T47D (cell line): ENCODE measurements at regions not wholly inside any gene's neighbourhood (a gene's known extent, or its start where the extent isn't known, plus 50 kb on each side); places are given as distances from the start of the nearest gene placed in this dataset.

ENCODE experiments used
- DNase-seq, 2 experiments: peaks; one replicate each; pipeline versions ENCODE4 v3.0.0 to v3.0.0-alpha.2; 2011 to 2012; ENCODE audit warnings: low read depth in 1 of 2, low spot score in 1 of 2
- JUND ChIP-seq: IDR thresholded peaks from 2 replicates; pipeline ENCODE4 v1.6.1; 2012; ENCODE audit warnings: low read depth
- in situ Hi-C: cut with HindIII; loops from 2 replicates; pipeline ENCODE4 v1.10.0; 2016; ENCODE audit warnings: low sequenced_read_pairs, low pct_unique_long_range_greater_than_20kb

DNA sequence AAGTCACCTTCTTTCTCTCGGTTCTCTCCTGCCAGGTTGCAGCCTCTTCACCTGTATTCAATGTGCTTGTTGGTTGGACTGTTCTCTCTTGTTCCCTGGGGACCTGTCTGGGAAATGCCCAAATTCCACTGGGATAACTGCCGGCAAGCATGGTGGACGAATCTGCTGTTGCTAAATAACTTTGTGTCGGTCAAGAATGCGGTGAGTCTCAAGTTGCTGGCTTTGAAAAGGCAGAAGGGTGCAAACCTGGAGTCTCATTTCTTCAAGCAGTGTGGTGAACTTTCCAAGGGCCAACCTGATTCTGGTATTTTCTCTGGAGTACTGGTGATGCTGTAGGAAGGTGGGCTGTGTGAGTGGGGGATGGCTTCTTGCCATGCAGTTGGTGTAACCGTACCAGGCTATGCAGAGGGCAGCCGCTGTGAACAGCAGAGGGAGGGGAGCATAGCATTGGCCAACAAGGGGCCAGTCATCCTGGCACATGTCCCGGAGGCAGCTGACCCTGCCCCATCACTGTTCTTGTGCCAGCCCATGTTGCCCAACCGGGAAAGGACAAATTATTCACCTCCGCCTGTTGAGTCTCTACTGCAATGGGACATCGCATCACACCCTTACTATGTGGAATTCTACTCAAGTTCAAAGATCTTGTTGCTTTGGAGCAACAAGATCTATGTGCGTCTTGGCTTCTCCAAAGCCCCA is 88.1 kb upstream of the SEC11C start:
- no peak for TF ChIP-seq JUND
- in situ Hi-C loops: no loop called here
- DNase-seq: no peak

- DNase-seq: peak; percentile 12 to 96
- TF ChIP-seq JUND: peak; percentile 99
- in situ Hi-C loops: no loop called here
These were observed 86.5 kb upstream of the SEC11C start for GRCh38 chr18:59052965-59053820.

DNA sequence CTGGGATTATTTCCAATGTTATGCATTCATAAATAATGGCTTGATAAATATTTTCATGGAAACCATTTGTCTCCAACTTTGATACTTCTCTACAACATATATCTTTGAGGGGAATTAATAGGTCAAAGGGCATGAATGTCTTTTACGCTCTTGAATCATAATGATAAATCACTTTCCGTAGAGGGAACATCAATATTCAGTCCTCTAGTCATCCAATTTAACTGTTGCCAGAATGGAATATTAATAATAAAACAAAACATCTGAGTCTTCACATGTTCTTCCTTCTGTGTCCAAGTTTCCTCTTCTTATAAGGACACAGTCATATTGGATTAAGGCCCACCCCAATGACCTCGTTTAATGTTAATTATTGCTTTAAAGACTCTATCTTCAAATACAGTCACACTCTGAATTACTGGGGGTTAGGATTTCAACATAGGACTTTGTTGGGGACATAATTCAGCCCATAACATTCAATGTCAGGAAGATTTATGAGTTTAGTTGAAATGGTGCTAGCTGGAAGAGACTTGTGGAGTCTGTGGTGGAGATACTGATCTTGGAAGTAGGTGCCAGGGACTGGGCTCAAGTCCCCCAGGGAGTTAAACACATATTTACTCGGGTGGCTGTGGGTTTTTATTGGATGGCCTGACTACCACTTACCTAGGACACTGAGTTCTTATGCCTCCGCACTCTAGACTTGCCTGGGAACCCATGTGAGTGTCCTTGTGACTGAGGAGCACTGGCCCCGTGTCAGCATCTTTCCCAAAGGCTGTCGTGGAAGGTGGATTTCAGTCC is 85.0 kb upstream of the SEC11C start:
- peak; percentile 87; the same call in 1 of the 2 replicates for TF ChIP-seq JUND
- peak; percentile 26 to 99 for DNase-seq
- in situ Hi-C loops: no loop called here

DNA sequence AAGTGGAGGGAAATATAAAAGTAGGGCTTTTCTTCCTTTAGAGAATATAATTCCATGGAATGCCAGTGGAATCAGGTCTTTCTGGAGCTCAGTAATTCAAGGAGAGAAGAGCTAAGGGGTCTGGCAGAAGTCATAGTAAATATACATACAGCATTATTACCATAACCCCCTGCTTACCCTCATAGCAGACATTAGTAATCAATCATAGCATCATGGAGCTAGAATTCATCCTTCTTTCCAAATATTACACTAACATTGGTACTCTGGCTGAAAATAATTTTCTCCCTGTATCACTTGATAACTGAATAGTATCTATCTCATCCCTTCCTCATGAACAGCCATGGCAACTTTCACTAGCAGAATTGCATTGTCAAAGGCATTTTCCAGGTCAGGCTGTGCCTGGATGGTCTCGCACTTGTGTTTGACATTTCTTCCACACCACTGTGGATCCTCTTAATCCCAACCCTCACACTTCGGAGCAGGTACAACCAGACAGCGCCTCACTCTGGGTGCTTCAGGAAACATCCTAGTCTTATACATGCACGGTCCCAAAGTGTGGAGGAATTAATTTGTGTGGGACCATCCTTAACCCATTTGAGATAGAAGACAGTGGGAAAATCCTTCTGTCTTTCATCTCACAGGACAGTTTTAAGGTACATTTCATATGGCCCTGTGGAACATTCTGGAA is 84.2 kb upstream of the SEC11C start:
- DNase-seq: peak in 1 of 2 experiments; percentile 70
- no peak for TF ChIP-seq JUND
- in situ Hi-C loops: no loop called here

GRCh38 chr18:59056706-59057492 is 82.8 kb upstream of the SEC11C start:
- DNase-seq: peak in 1 of 2 experiments; percentile 88
- in situ Hi-C loops: no loop called here

GRCh38 chr18:59057493-59057795 is 82.2 kb upstream of the SEC11C start:
- DNase-seq: no peak
- no peak for TF ChIP-seq JUND
- in situ Hi-C loops: no loop called here

More at GRCh38 chr18:59056706-59057492, 82.8 kb upstream of the SEC11C start:
- no peak for TF ChIP-seq JUND

- no peak for TF ChIP-seq JUND
- no peak for DNase-seq
- in situ Hi-C loops: no loop called here
These were observed 81.7 kb upstream of the SEC11C start for GRCh38 chr18:59057969-59058368.

DNA sequence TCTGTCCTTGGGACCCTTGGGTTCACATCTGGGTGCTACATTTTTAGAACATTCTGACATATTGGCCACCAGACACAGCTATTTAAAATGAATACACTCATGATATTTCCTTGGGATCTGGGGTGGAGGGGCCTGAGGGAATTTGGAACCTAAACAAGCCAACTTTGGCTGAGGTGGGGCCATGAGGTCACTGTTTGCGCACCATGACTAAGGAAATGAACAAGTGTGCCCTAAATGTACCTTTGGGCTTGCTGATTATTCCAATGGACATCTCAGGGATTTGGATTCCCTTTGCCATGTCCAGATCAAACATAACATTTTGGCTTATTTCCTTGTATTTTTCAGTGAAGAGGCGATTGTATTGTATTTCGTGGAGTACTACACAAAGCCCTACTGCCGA is 80.5 kb upstream of the SEC11C start:
- DNase-seq: no peak
- no peak for TF ChIP-seq JUND
- in situ Hi-C loops: no loop called here

- DNase-seq: no peak
- no peak for TF ChIP-seq JUND
- in situ Hi-C loops: no loop called here
These were observed 79.1 kb upstream of the SEC11C start for GRCh38 chr18:59060551-59060950.

DNA sequence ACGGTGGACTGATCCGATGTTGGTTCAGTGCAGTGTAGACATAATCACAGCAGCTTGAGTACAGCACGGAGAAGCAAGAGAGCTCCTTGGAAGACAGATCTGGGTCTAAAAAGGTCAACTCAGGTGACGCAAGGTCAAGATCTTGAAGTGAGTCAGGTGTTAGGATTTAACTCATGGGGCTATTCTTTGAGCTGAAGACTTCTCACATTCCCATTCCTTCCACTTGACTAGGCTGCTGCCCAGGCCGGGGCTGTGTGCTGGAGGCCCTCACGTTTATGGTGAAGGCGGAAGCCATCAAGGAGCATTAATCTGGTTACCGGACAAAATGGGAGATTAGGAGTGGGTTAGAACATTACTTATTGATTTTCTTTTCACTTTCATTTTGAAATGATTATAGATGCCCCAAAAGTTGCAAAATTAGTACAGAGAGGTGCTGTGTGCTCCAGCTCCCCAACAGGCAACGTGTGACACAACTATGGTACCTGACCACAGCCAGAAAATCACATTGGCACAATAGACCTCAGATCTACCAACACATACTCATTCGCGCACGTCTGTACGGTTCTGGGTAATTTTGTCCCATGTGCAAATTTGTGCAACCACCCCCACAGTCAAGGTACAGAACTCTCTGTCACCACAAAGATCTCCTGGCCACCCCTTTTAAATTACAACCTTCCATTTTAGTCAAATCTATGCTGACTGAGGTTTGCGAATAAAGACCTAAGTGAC is 77.6 kb upstream of the SEC11C start:
- no peak for DNase-seq
- in situ Hi-C loops: no loop called here
- TF ChIP-seq JUND: no peak

- in situ Hi-C loops: no loop called here
- no peak for DNase-seq
- no peak for TF ChIP-seq JUND
These were observed 77.1 kb upstream of the SEC11C start for GRCh38 chr18:59062643-59063006.
